GM23338 (cell line): ENCODE measurements at regions not wholly inside any gene's neighbourhood (a gene's known extent, or its start where the extent isn't known, plus 50 kb on each side); places are given as distances from the start of the nearest gene placed in this dataset.

ENCODE experiments used
- ATAC-seq: fragments of 200-7000 bp; cut with Tn5 transposase; 3 replicates; pipeline ENCODE4 v1.9.1; 2020
- DNase-seq: peaks from one replicate; pipeline ENCODE4 v3.0.0-alpha.2; 2015; ENCODE audit warnings: low spot score
- H2AFZ ChIP-seq: fragments of 200-600 bp; sonication (generic); 2 replicates; pipeline ENCODE4 v1.8.0; 2016; ENCODE audit warnings: antibody characterized with exemption, mild to moderate bottlenecking, moderate library complexity
- H3F3A ChIP-seq: fragments of 200-600 bp; sonication (generic); replicated peaks from 2 replicates; pipeline ENCODE4 v1.8.0; 2017; ENCODE audit warnings: antibody characterized with exemption, mixed run types, low read depth
- H3K27ac ChIP-seq: fragments of 200-600 bp; sonication (generic); 2 replicates; pipeline ENCODE4 v1.6.1; 2016; ENCODE audit warnings: low read depth
- H3K27me3 ChIP-seq: fragments of 200-600 bp; sonication (generic); 2 replicates; pipeline ENCODE4 v1.8.0; 2016; ENCODE audit warnings: mild to moderate bottlenecking, mixed run types, moderate library complexity; ENCODE audit not compliant: insufficient read depth
- H3K36me3 ChIP-seq: fragments of 200-600 bp; sonication (generic); 2 replicates; pipeline ENCODE4 v1.8.0; 2016; ENCODE audit warnings: mild to moderate bottlenecking; ENCODE audit not compliant: insufficient read depth
- H3K4me1 ChIP-seq: fragments of 200-600 bp; sonication (generic); 2 replicates; pipeline ENCODE4 v1.8.0; 2016; ENCODE audit warnings: mild to moderate bottlenecking, moderate library complexity; ENCODE audit not compliant: insufficient read depth
- H3K4me2 ChIP-seq: fragments of 200-600 bp; sonication (generic); 2 replicates; pipeline ENCODE4 v1.7.1; 2017; ENCODE audit warnings: mixed run types
- H3K4me3 ChIP-seq: fragments of 200-600 bp; sonication (generic); 2 replicates; pipeline ENCODE4 v1.6.1; 2016; ENCODE audit warnings: mixed run types
- H3K79me2 ChIP-seq: fragments of 200-600 bp; sonication (generic); replicated peaks from 2 replicates; pipeline ENCODE4 v1.8.0; 2017; ENCODE audit warnings: mild to moderate bottlenecking; ENCODE audit not compliant: insufficient read depth
- H3K9me2 ChIP-seq: fragments of 200-600 bp; sonication (generic); 2 replicates; pipeline ENCODE4 v1.8.0; 2017; ENCODE audit not compliant: insufficient read depth
- H4K20me1 ChIP-seq: fragments of 200-600 bp; sonication (generic); replicated peaks from 2 replicates; pipeline ENCODE4 v1.8.0; 2017; ENCODE audit warnings: mild to moderate bottlenecking; ENCODE audit not compliant: insufficient read depth
- H3K27ac Mint-ChIP-seq: 2 replicates; pipeline ENCODE4 v1.8.0; 2020; ENCODE audit warnings: inconsistent platforms, mild to moderate bottlenecking, moderate library complexity, mixed read lengths
- H3K27me3 Mint-ChIP-seq: 3 replicates; pipeline ENCODE4 v1.8.0; 2022; ENCODE audit warnings: low read depth, mild to moderate bottlenecking, moderate library complexity, mixed read lengths, inconsistent platforms; ENCODE audit not compliant: insufficient read depth, poor library complexity
- H3K36me3 Mint-ChIP-seq: 3 replicates; pipeline ENCODE4 v1.8.0; 2021; ENCODE audit warnings: low read depth, mild to moderate bottlenecking, inconsistent platforms, moderate library complexity, mixed read lengths
- H3K4me1 Mint-ChIP-seq: 3 replicates; pipeline ENCODE4 v1.8.0; 2020; ENCODE audit warnings: mild to moderate bottlenecking, inconsistent platforms, mixed read lengths
- H3K4me3 Mint-ChIP-seq: 3 replicates; pipeline ENCODE4 v1.8.0; 2021; ENCODE audit warnings: moderate library complexity, mild to moderate bottlenecking, inconsistent platforms, mixed read lengths
- H3K9me3 Mint-ChIP-seq: 3 replicates; pipeline ENCODE4 v1.8.0; 2020; ENCODE audit warnings: moderate library complexity, mild to moderate bottlenecking, inconsistent platforms, mixed read lengths
- CREB1 ChIP-seq: fragments of 250-450 bp; sonication (Bioruptor Pico); IDR thresholded peaks from 2 replicates; pipeline ENCODE4 v1.5.0; 2020; ENCODE audit warnings: low read depth, mild to moderate bottlenecking, moderate library complexity
- CTCF ChIP-seq, 2 experiments: fragments of 200-600 bp in 1 of 2; sonication (generic) in 1 of 2; conservative IDR thresholded peaks; 2 replicates each; pipeline versions ENCODE4 v1.5.1 to v1.6.1; 2016 to 2017; ENCODE audit warnings: antibody characterized with exemption in 2 of 2, low read depth in 2 of 2, mild to moderate bottlenecking in 2 of 2, moderate library complexity in 1 of 2
- ETS1 ChIP-seq: IDR thresholded peaks from 2 replicates; pipeline ENCODE4 v1.6.1; 2016; ENCODE audit warnings: antibody characterized with exemption
- EZH2 ChIP-seq: fragments of 200-600 bp; sonication (generic); IDR thresholded peaks from one replicate; pipeline ENCODE4 v1.8.0; 2017; ENCODE audit warnings: antibody characterized with exemption, mild to moderate bottlenecking, low read depth; ENCODE audit not compliant: unreplicated experiment
- EZH2phosphoT487 ChIP-seq: fragments of 200-600 bp; sonication (generic); IDR thresholded peaks from one replicate; pipeline ENCODE4 v1.8.1; 2018; ENCODE audit warnings: antibody characterized with exemption; ENCODE audit not compliant: unreplicated experiment
- JUNB ChIP-seq: IDR thresholded peaks from one replicate; pipeline ENCODE4 v1.6.1; 2016; ENCODE audit warnings: antibody characterized with exemption; ENCODE audit not compliant: unreplicated experiment
- POLR2AphosphoS5 ChIP-seq: IDR thresholded peaks from 2 replicates; pipeline ENCODE4 v1.6.1; 2016; ENCODE audit warnings: antibody characterized with exemption, low read depth
- REST ChIP-seq: IDR thresholded peaks from one replicate; pipeline ENCODE4 v1.6.1; 2018; ENCODE audit warnings: antibody characterized with exemption; ENCODE audit not compliant: unreplicated experiment
- STAT1 ChIP-seq: IDR thresholded peaks from one replicate; pipeline ENCODE4 v1.6.1; 2016; ENCODE audit warnings: antibody characterized with exemption; ENCODE audit not compliant: unreplicated experiment
- ZNF114 ChIP-seq: fragments of 250-450 bp; sonication (Bioruptor Pico); IDR thresholded peaks from 2 replicates; pipeline ENCODE4 v1.5.0; 2020; ENCODE audit warnings: mild to moderate bottlenecking, moderate library complexity
- ZNF331 ChIP-seq: fragments of 250-450 bp; sonication (Bioruptor Pico); IDR thresholded peaks from 2 replicates; pipeline ENCODE4 v1.5.0; 2020; ENCODE audit warnings: low read depth, mild to moderate bottlenecking, moderate library complexity
- ZNF462 ChIP-seq: fragments of 250-450 bp; sonication (Bioruptor Pico); IDR thresholded peaks from 2 replicates; pipeline ENCODE4 v1.5.0; 2020; ENCODE audit warnings: mild to moderate bottlenecking, moderate library complexity

GRCh38 chr2:8111193-8111592, 570.7 kb upstream of the ID2 start (continued):
- no peak for TF ChIP-seq ETS1

GRCh38 chr2:8115456-8115855, 566.4 kb upstream of the ID2 start:
- no peaks in the 10 kb centered on the region for H3K4me1 ChIP-seq
- H3F3A ChIP-seq = no peaks in the 10 kb centered on the region
- no peaks in the 10 kb centered on the region for H3K79me2 ChIP-seq
- no peak overlapping the region for H3K4me3 ChIP-seq
- peaks cover 16% of the 10 kb centered on the region; the same call in 1 of the 2 replicates for H3K9me2 ChIP-seq
- Mint-ChIP-seq H3K4me1 (peaks cover 6% of the 10 kb centered on the region), H3K36me3 (peaks cover 10% of the 10 kb centered on the region), H3K4me3 (no peak overlapping the region), H3K27me3 (peaks cover 5% of the 10 kb centered on the region), H3K9me3 (peaks cover 9% of the 10 kb centered on the region), H3K27ac (no peak overlapping the region)
- no peak for ATAC-seq
- no peaks in the 10 kb centered on the region for H3K27me3 ChIP-seq
- no peak for DNase-seq
- H2AFZ ChIP-seq = no peak overlapping the region
- TF ChIP-seq ZNF331 (CRISPR knock-in tag) (no peak), EZH2 (no peak), CTCF (conservative IDR thresholded peaks at IDR 0.05; ENCODE audit: low read depth in 2 of 2) (no peak), ZNF462 (CRISPR knock-in tag) (no peak), ZNF114 (CRISPR knock-in tag) (no peak), POLR2AphosphoS5 (no peak), STAT1 (no peak), REST (no peak), EZH2phosphoT487 (no peak), ETS1 (no peak), CREB1 (CRISPR knock-in tag) (no peak), JUNB (no peak)
- no peaks in the 10 kb centered on the region for H4K20me1 ChIP-seq
- no peaks in the 10 kb centered on the region for H3K36me3 ChIP-seq
- no peak overlapping the region for H3K27ac ChIP-seq
- no peak overlapping the region for H3K4me2 ChIP-seq
